ENCODE measurements at regions not wholly inside any gene's neighbourhood (a gene's known extent, or its start where the extent isn't known, plus 50 kb on each side); places are given as distances from the start of the nearest gene placed in this dataset.

- no peak for ATAC-seq
- TF ChIP-seq PATZ1 (CRISPR knock-in tag; IDR thresholded peaks at IDR 0.05; ENCODE audit: borderline replicate concordance) = no peak
- TF ChIP-seq TSHZ2 (CRISPR knock-in tag; IDR thresholded peaks at IDR 0.05) = no peak
- TF ChIP-seq ZNF8 (CRISPR knock-in tag; IDR thresholded peaks at IDR 0.05) = no peak
- no peak for TF ChIP-seq ZC3H10 (CRISPR knock-in tag; IDR thresholded peaks at IDR 0.05)
- no peak for TF ChIP-seq ZNF70 (CRISPR knock-in tag; IDR thresholded peaks at IDR 0.05)
- TF ChIP-seq ZFP30 (CRISPR knock-in tag; IDR thresholded peaks at IDR 0.05) = no peak
These were observed 276.8 kb upstream of the CHST9 start for GRCh38 chr18:27461957-27462356.

- TF ChIP-seq ZNF565 (CRISPR knock-in tag; conservative IDR thresholded peaks at IDR 0.05; ENCODE audit: low read depth) (no peak), PPARA (CRISPR knock-in tag; IDR thresholded peaks at IDR 0.05; ENCODE audit: borderline replicate concordance) (no peak), ARNTL (CRISPR knock-in tag; IDR thresholded peaks at IDR 0.05; ENCODE audit: borderline replicate concordance, low read depth) (no peak), POU6F1 (CRISPR knock-in tag; IDR thresholded peaks at IDR 0.05; ENCODE audit: borderline replicate concordance, low read depth) (no peak), ZC3H10 (CRISPR knock-in tag; IDR thresholded peaks at IDR 0.05) (no peak), CSDC2 (CRISPR knock-in tag; IDR thresholded peaks at IDR 0.05) (no peak), ZNF8 (CRISPR knock-in tag; IDR thresholded peaks at IDR 0.05) (no peak), CSRNP3 (CRISPR knock-in tag; IDR thresholded peaks at IDR 0.05) (no peak)
These were observed 264.0 kb upstream of the CHST9 start for GRCh38 chr18:27449104-27449503.

GRCh38 chr18:27447930-27448329 is 262.8 kb upstream of the CHST9 start:
- no peak for ATAC-seq
- TF ChIP-seq ZNF565 (CRISPR knock-in tag; conservative IDR thresholded peaks at IDR 0.05; ENCODE audit: low read depth) (no peak), TCF4 (CRISPR knock-in tag; IDR thresholded peaks at IDR 0.05; ENCODE audit: borderline replicate concordance) (no peak), ZNF8 (CRISPR knock-in tag; IDR thresholded peaks at IDR 0.05) (no peak), CREB5 (CRISPR knock-in tag; IDR thresholded peaks at IDR 0.05; ENCODE audit: low read depth) (no peak), CSRNP3 (CRISPR knock-in tag; IDR thresholded peaks at IDR 0.05) (no peak), PPARA (CRISPR knock-in tag; IDR thresholded peaks at IDR 0.05; ENCODE audit: borderline replicate concordance) (no peak), TSHZ2 (CRISPR knock-in tag; IDR thresholded peaks at IDR 0.05) (no peak), BACH2 (CRISPR knock-in tag; IDR thresholded peaks at IDR 0.05; ENCODE audit: borderline replicate concordance) (no peak), ZC3H10 (CRISPR knock-in tag; IDR thresholded peaks at IDR 0.05) (no peak), OSR1 (CRISPR knock-in tag; IDR thresholded peaks at IDR 0.05) (no peak), RARB (CRISPR knock-in tag; IDR thresholded peaks at IDR 0.05) (no peak)

More at GRCh38 chr18:27449104-27449503, 264.0 kb upstream of the CHST9 start:
- ATAC-seq = no peak
